GM13976 (cell line): ENCODE measurements at regions not wholly inside any gene's neighbourhood (a gene's known extent, or its start where the extent isn't known, plus 50 kb on each side); places are given as distances from the start of the nearest gene placed in this dataset.
"Not testable (repeated sequence)": the region's sequence is repeated elsewhere in the genome, so short reads cannot be mapped to it uniquely, and the experiment has no call there.

ENCODE experiments used
- DNase-seq: peaks from one replicate; pipeline ENCODE4 v3.0.0; 2012; ENCODE audit warnings: low spot score
- in situ Hi-C: fragments of 300-500 bp; cut with MboI; formaldehyde crosslinking; loops from one replicate; pipeline ENCODE4 v1.12.0; 2022; ENCODE audit warnings: low sequenced_read_pairs, mixed read lengths, inconsistent platforms; ENCODE audit not compliant: unreplicated experiment
- TF ChIP-seq, protein P1 (sequence below): IDR thresholded peaks from 2 replicates; pipeline ENCODE4 v1.5.1; 2012; ENCODE audit warnings: borderline replicate concordance, mild to moderate bottlenecking; ENCODE audit not compliant: insufficient read depth; ENCODE audit errors: extremely low read depth, missing control alignments, control extremely low read depth

DNA sequence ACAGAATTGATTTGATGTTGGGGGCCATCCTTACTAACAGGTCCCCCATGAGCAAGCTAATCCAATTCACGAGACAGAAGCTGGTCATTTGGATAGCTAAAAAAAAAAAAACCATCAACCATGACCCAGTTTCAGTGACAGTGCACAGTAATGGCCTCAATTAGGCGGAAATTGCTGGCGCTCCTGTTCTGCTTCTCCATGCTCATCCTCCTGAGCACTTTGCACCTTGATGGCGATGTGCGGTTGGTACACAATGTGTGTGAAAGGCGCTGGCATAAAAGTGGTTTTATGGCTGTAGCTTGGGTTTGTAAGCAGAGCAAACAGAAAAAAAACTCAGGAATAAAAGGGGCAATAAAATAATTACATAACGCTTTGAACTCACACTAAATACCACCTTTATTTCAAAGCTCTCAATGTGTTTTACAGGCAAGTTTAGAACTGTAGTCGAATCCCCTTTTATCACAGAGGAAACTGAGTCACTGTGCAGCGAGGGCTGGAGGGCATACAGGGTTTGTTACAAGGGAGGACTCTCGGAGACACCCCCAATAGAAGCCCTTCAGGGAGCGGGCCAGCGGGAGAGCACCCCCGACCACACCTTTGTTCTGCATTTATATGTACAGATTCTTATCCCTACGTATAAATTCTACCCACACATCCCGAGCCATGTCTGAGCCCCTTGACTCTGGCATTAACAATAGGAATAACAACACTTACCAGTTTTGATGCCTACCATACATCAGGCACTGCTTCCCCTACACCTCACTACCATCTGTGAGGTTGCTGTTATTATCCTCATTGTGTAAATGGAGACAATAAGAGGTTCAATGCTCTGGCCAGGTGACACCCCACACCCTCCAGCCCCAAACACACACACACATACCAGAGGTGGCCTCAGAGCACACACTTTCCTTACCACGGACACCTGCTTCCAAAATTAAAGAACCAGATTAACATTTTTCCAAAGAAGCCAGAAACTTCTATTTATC is 213.5 kb upstream of the IRF2BP2 start:
- in situ Hi-C loops = no loop called here
- no peak for DNase-seq
- TF ChIP-seq, protein P1, sequence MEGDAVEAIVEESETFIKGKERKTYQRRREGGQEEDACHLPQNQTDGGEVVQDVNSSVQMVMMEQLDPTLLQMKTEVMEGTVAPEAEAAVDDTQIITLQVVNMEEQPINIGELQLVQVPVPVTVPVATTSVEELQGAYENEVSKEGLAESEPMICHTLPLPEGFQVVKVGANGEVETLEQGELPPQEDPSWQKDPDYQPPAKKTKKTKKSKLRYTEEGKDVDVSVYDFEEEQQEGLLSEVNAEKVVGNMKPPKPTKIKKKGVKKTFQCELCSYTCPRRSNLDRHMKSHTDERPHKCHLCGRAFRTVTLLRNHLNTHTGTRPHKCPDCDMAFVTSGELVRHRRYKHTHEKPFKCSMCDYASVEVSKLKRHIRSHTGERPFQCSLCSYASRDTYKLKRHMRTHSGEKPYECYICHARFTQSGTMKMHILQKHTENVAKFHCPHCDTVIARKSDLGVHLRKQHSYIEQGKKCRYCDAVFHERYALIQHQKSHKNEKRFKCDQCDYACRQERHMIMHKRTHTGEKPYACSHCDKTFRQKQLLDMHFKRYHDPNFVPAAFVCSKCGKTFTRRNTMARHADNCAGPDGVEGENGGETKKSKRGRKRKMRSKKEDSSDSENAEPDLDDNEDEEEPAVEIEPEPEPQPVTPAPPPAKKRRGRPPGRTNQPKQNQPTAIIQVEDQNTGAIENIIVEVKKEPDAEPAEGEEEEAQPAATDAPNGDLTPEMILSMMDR = no peak

DNA sequence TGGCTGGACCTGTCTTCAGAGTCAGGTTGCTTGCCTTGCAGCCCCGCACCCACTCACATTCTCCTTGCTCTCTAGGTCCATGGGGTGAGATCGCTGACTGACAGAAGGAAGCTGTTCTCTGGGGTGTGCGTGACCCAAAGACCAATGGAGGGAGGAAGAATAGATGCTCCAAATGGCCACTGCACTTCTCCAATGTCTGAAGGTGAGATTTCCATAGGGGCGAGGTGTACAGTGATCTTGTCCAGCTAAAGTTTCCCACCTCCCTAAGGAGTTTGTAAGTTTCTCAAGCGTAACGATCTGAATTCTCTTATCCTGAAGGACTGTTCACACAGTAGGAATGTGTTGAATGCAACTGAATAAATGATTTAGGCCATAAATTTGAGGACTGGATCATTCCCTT is 211.9 kb upstream of the IRF2BP2 start:
- DNase-seq = no peak
- in situ Hi-C loops = no loop called here
- TF ChIP-seq, protein P1 = no peak

DNA sequence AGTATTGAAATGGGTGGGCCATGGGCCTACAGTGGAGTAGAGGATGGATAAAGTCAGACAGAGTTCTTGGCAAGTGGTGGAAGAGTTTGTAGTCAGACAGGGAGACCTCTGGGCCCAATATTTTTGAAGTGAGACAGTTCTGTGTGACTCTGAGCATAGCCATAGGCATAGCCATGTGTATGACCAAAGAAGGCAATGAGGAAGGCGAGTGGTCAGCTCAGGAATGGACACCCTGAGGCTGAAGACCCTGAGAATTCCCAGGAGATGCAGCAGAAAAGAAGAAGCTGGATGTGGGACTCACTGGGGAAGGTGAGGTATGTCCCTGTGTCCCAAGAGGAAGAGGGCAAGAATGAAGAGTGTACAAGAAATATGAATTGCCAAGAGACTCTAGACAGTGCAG is 210.6 kb upstream of the IRF2BP2 start:
- DNase-seq = no peak
- TF ChIP-seq, protein P1 = no peak
- in situ Hi-C loops = no loop called here

DNA sequence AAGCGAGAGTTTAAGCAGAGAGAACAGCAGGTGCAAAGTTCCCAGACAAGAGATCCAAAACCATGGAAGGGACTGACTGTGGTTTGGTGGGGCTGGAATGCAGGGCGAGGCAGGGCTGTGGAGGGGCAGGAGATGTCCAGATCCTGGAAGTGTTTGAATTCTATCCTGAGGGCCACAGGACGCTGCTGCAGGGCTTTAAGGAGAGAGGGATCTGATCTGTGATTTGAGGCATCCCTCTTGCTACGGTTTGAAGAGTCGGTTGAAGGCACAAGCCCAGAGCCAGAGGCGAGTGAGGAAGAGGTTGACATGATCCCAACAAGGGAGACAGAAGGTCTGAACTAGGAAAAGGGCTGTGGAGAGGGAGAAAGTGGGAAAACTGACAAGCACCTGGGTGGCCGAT is 209.9 kb upstream of the IRF2BP2 start:
- DNase-seq, in situ Hi-C loops: not testable (repeated sequence)

DNA sequence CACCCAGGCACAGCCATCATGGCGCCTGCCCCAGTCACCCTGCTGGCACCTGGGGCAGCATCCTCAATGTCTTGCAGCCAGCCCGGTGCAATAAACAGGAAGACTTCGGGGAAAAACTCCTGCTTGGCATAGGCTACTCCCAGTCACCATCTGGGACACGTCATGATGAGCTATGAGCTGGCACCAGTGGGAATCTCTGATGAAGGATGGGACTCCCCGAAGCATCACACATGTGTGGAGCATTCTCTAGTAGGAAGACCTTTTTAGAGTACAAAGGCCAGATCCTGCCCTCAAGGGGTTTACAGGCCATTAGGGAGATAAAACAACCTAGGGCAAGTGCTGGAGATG is 208.0 kb upstream of the IRF2BP2 start:
- DNase-seq, in situ Hi-C loops: not testable (repeated sequence)

DNA sequence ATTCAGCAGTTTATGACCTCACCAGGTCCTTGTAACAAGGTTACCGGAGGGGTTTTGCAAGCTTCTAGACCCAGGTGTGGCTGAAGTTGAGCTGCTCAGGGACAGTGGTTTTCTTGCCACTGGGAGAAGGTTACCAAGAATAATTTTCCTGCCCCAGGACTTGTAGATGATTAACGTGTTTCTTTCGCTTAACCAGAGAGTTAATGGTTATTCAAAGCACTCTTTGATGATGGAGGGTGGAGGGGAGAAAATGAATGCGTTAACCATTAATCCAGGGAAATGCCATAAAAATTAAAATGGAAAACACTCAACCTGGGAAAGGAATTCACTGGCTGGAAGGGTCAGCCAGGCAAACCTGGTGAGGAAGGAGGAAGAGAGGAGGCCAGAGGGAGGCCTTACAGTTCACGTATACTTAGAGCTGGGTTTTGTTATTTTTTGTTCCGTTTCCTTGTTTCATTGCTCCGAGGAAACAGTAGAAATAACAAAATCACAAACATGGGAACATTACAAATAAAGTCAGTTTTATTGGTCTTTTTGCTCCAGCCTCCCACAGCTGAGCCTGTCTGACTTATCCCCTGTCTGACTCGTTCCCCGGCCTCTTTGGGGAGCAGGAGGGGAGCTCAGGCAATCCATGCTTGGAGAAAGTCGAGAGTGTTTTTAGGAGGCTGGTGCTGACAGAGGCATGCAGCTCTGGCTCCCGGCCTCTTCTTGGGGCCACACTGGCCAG is 207.5 kb upstream of the IRF2BP2 start:
- DNase-seq, in situ Hi-C loops: not testable (repeated sequence)

DNA sequence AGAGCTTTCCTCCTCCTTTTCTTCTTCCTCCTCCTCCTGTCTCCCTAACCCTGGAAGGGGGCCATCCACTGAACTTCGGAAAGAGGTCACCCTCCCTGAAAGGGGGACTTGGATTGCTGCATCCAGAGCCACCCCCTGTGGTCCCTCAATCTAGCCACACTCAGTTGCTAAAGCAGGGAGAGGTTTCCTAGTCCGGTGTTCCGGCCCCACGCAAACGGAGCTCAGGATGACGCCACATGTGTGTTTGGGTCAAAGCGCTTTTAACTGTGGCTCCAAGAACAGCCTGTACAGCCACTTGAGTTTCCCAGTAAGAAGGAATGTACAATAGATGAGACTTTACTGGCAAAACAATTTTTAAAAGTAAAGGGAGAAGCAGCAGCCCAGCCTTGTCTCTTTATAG is 206.9 kb upstream of the IRF2BP2 start:
- in situ Hi-C loops = not testable (repeated sequence)

DNA sequence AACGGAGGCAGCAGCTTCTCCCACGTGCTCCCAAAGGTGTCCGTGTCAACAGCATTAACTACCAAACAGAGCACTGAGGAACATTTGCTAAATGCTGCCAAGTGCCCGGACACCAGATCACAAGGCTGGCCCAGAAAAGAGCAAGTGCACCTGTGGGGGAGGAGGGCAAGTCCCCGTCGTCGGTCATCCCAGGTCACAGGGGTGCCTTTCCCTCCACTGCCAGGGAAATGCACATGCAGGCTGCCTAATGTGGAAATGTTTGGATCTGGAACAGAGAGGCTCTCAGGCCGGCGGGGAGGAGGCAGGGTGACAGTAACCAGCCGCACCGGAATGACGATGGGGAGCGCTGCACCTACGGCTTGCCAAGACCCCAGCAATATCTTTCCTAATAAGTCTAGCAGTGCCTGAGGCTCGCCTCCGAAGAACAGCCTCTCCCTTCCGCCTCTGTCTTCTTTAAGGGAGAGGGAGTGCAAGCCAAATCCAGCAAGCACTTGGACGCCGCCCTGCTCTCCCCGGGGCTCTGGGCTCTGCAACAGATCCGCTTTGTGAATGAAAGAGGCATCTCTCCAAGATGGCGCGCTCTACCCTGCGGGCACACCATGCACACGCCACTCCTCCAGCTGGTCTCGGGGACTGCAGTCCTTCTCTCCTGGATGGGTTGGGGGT is 206.3 kb upstream of the IRF2BP2 start:
- DNase-seq, in situ Hi-C loops: not testable (repeated sequence)

More for the DNA sequence above, 206.9 kb upstream of the IRF2BP2 start:
- DNase-seq = not testable (repeated sequence)

DNA sequence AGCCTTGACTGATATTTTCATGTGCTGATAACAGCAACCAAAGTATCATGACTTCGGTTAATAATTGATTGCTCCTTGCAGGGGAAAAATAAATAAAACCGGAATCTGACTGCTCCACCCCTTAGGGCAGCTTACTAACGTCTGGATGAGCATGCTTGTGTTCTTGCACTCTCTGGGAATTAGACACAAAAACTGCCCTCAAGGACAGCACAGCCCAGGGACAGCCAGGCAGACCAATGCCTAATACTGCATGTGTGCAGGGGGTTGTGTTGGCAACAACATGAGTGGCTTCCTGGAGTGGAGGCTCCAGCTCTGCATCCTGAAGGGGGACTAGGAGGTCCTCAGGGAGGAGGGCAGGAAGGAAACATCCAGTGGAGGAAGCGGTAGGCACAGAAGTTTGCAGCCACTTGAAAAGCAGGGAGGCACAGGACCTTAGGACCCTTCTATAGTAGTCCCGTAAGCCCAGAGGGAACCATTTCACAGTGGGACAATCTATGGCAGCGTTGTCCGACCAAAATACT is 205.4 kb upstream of the IRF2BP2 start:
- DNase-seq, in situ Hi-C loops: not testable (repeated sequence)

DNA sequence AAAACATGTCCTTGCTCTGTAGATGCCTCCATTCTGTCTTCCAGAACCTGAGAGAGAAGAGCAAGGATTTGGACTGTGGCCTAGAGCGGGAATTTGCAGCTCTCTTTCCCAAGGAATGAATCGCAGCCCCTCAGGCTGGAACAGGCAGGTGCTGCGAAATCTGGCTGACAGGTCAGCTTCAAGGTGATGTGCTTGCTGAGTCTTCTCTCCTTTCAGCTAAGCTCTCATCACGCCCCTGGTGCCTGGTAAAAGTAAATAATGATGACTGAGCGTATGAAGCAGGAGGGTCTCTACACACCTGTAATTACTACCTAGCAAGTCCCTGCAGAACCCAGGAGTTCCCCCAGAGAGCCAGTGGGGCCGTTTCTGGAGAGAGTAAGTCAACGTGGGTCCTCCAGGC is 204.3 kb upstream of the IRF2BP2 start:
- in situ Hi-C loops, DNase-seq: not testable (repeated sequence)

DNA sequence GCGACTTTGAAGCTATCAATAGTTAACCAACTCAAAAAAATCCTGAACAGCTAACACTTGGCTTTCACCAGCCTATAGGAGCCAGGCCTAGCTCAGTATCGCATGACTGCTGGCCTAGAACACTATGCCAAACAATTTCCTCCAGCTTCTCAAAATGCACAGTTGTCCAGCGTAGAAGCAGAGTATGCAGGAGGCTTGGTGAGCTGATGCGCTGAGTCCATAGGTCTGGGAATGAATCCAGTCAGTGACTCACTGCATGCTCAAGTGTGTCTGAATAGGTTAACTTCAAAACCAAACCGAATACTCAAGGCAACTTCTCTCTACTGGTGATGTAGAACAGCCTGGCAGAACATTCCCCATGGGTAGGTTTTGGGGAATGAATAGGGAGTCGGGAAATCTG is 201.8 kb upstream of the IRF2BP2 start:
- in situ Hi-C loops, DNase-seq: not testable (repeated sequence)

DNA sequence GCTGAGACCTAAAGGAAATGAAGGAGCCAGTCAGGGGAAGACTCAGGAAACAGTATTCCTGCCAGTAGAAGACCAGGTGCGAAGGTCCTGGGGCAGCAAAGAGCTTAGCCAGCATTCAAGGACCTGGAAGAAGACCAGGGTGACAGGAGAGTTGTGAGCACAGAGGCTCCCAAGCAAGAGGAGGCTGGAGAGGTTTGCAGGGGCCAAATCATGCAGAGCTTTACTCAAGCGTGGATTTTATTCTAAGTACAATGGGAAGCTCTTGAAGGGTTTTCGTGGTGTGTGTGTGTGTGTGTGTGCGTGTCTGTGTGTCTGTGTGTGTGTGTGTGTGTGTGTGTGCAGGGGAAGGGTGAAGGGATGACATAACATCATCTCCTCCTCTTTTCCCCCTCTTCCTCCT is 200.7 kb upstream of the IRF2BP2 start:
- in situ Hi-C loops, DNase-seq: not testable (repeated sequence)

DNA sequence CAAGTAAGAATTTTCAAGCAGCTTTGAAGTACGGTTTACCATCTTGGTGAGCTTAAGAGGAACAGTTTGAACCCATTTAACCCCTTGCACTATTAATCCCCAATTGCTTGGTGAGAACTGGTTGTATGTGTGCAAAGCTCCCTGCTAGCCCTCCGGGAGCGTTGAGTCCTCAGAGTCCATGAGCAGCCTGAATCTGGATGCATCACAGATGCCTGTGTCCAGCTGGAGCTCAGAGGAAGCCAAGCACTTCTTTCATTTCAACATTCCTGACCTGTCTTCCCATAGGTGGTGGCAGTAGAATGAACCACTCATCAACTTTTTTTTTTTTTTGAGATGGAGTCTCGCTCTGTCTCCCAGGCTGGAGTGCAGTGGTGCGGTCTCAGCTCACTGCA is 199.9 kb upstream of the IRF2BP2 start:
- in situ Hi-C loops, DNase-seq: not testable (repeated sequence)
